ENCODE measurements at regions not wholly inside any gene's neighbourhood (a gene's known extent, or its start where the extent isn't known, plus 50 kb on each side); places are given as distances from the start of the nearest gene placed in this dataset.

GRCh38 chr1:208298593-208299269 is 54.5 kb upstream of the PLXNA2 start:
- no peaks in the 10 kb centered on the region for H3K9me2 ChIP-seq (ENCODE audit: insufficient read depth, low read length)
- no peak for TF ChIP-seq POLR2AphosphoS5 (IDR thresholded peaks at IDR 0.05)
- no peak for TF ChIP-seq SMC3 (conservative IDR thresholded peaks at IDR 0.05; ENCODE audit: poor library complexity)
- TF ChIP-seq RAD21 (conservative IDR thresholded peaks at IDR 0.05): no peak
- no peaks in the 10 kb centered on the region for H3K79me2 ChIP-seq (replicated peaks; ENCODE audit: insufficient read depth, low read length)
- H3K27ac ChIP-seq (ENCODE audit: low read length): no peak overlapping the region
- H3K4me2 ChIP-seq (ENCODE audit: low read length): no peak overlapping the region
- H3K9me3 ChIP-seq (ENCODE audit: low read length): no peaks in the 10 kb centered on the region
- no peak overlapping the region for H3K4me3 ChIP-seq (ENCODE audit: low read length)
- H2AFZ ChIP-seq (ENCODE audit: low read depth, low read length): no peak overlapping the region
- no peaks in the 10 kb centered on the region for H3K27me3 ChIP-seq (ENCODE audit: insufficient read depth, low read depth, low read length)
- no peaks in the 10 kb centered on the region for H4K20me1 ChIP-seq (ENCODE audit: insufficient read depth)
- H3F3A ChIP-seq (ENCODE audit: insufficient read depth, low read length, poor library complexity, severe bottlenecking): no peaks in the 10 kb centered on the region
- no peaks in the 10 kb centered on the region for H3K36me3 ChIP-seq (ENCODE audit: insufficient read depth, low read length)
- H3K9ac ChIP-seq (ENCODE audit: low read length): no peak overlapping the region

GRCh38 chr1:208300084-208300770 is 56.0 kb upstream of the PLXNA2 start:
- H3K27me3 ChIP-seq (ENCODE audit: insufficient read depth, low read depth, low read length): no peaks in the 10 kb centered on the region
- H3K9me2 ChIP-seq (ENCODE audit: insufficient read depth, low read length): no peaks in the 10 kb centered on the region
- H3K36me3 ChIP-seq (ENCODE audit: insufficient read depth, low read length): no peaks in the 10 kb centered on the region
- no peak overlapping the region for H2AFZ ChIP-seq (ENCODE audit: low read depth, low read length)
- H3K79me2 ChIP-seq (replicated peaks; ENCODE audit: insufficient read depth, low read length): no peaks in the 10 kb centered on the region
- TF ChIP-seq REST (IDR thresholded peaks at IDR 0.05; ENCODE audit: borderline replicate concordance) (no peak), SMC3 (conservative IDR thresholded peaks at IDR 0.05; ENCODE audit: poor library complexity) (no peak), TAF1 (IDR thresholded peaks at IDR 0.05; ENCODE audit: low read depth) (no peak), POLR2AphosphoS5 (IDR thresholded peaks at IDR 0.05) (no peak), MXI1 (conservative IDR thresholded peaks at IDR 0.05; ENCODE audit: poor library complexity, severe bottlenecking) (no peak), CTCF (IDR thresholded peaks at IDR 0.05; ENCODE audit: poor library complexity, severe bottlenecking) (no peak), EZH2 (IDR thresholded peaks at IDR 0.05; ENCODE audit: borderline replicate concordance, insufficient read depth, low read length, poor library complexity, severe bottlenecking) (no peak), RAD21 (conservative IDR thresholded peaks at IDR 0.05) (no peak), EP300 (conservative IDR thresholded peaks at IDR 0.05; ENCODE audit: poor library complexity, severe bottlenecking) (no peak)
- no peaks in the 10 kb centered on the region for H3K9me3 ChIP-seq (ENCODE audit: low read length)
- no peak overlapping the region for H3K9ac ChIP-seq (ENCODE audit: low read length)
- H4K20me1 ChIP-seq (ENCODE audit: insufficient read depth): no peaks in the 10 kb centered on the region
- H3F3A ChIP-seq (ENCODE audit: insufficient read depth, low read length, poor library complexity, severe bottlenecking): no peaks in the 10 kb centered on the region
- H3K4me2 ChIP-seq (ENCODE audit: low read length): no peak overlapping the region
- no peak overlapping the region for H3K27ac ChIP-seq (ENCODE audit: low read length)
- no peak overlapping the region for H3K4me3 ChIP-seq (ENCODE audit: low read length)
